Activated naive CD8-positive, alpha-beta T cell treated with anti-CD3 and anti-CD28 coated beads for 36 hours (primary cell): ENCODE measurements at regions not wholly inside any gene's neighbourhood (a gene's known extent, or its start where the extent isn't known, plus 50 kb on each side); places are given as distances from the start of the nearest gene placed in this dataset.

Source experiments
- DNase-seq: peaks from one replicate; pipeline ENCODE4 v3.0.0; 2021
- H3K27ac Mint-ChIP-seq: one replicate; pipeline ENCODE4 v1.8.0; 2022; ENCODE audit warnings: mild to moderate bottlenecking, moderate library complexity, mixed read lengths
- H3K27me3 Mint-ChIP-seq: one replicate; pipeline ENCODE4 v1.8.0; 2022; ENCODE audit warnings: mild to moderate bottlenecking, mixed read lengths
- H3K36me3 Mint-ChIP-seq: one replicate; pipeline ENCODE4 v1.8.0; 2021; ENCODE audit warnings: mild to moderate bottlenecking, mixed read lengths
- H3K4me1 Mint-ChIP-seq: one replicate; pipeline ENCODE4 v1.8.0; 2021; ENCODE audit warnings: mixed read lengths
- H3K4me3 Mint-ChIP-seq: one replicate; pipeline ENCODE4 v1.8.0; 2022; ENCODE audit warnings: mild to moderate bottlenecking, moderate library complexity, mixed read lengths
- H3K9me3 Mint-ChIP-seq: one replicate; pipeline ENCODE4 v1.8.0; 2022; ENCODE audit warnings: mixed read lengths

DNA sequence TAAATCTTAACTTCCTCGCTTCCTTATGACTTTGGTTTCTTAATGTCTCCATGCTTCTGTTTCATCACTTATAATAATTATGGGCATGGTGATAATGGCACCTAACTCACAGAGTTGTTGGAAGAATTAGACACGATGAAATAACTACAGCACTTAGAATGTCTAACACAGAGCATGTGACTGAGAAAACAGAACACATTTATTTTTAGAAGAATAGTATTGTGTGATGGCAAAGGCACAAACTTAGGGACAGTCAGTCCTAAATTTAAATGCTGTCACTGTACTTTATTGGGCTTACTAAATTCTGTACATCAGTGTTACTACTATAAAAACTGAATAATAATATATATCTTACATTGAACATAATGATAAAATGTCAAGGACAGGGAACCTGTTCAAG, 391.1 kb upstream of the JAG1 start:
- Mint-ChIP-seq H3K4me1 (no peaks in the 10 kb centered on the region), H3K4me3 (no peak overlapping the region), H3K36me3 (no peaks in the 10 kb centered on the region), H3K9me3 (no peaks in the 10 kb centered on the region), H3K27me3 (no peaks in the 10 kb centered on the region), H3K27ac (no peak overlapping the region)
- no peak for DNase-seq

DNA sequence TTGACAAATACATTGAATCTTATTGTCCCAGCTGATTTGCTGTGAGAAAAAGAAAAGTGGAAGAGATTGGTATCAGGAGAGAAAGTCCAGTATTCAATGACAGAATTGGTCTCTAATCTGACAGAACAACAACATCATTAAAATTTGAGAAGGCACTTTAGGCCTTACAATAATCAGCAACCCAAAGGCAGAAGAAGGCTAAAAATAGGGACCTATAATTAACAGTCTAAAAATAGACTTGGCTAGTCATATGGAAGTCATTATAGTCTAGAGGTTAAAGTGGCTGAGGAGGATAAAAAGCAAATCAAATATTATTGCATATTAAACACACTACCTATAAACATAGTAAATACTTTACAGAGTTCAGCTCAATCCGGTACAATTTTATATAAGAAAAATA, 393.6 kb upstream of the JAG1 start:
- Mint-ChIP-seq H3K9me3 (peaks cover 9% of the 10 kb centered on the region), H3K4me1 (no peaks in the 10 kb centered on the region), H3K36me3 (no peaks in the 10 kb centered on the region), H3K27me3 (no peaks in the 10 kb centered on the region), H3K27ac (no peak overlapping the region), H3K4me3 (no peak overlapping the region)
- no peak for DNase-seq

DNA sequence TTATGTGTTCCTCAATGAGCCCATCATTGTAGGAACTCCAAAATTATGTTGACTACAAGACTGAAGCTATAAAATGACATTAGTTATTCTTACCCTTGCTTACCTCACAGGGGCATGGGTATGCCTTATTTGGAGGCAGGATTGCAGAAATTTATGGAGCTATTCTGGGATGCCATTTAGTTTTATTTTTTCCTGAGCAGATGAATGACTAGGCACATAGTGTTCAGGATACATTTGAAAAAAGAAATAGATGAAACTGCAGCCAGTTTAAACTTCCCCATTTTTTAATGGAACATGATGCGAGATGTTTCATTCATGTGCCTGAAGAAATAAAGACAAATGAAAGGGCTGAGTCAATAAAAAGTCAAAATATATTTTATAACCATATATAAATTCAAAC, 399.2 kb upstream of the JAG1 start:
- Mint-ChIP-seq H3K27ac (no peak overlapping the region), H3K4me3 (no peak overlapping the region), H3K27me3 (no peaks in the 10 kb centered on the region), H3K9me3 (peaks cover 11% of the 10 kb centered on the region), H3K36me3 (no peaks in the 10 kb centered on the region), H3K4me1 (no peaks in the 10 kb centered on the region)
- no peak for DNase-seq

DNA sequence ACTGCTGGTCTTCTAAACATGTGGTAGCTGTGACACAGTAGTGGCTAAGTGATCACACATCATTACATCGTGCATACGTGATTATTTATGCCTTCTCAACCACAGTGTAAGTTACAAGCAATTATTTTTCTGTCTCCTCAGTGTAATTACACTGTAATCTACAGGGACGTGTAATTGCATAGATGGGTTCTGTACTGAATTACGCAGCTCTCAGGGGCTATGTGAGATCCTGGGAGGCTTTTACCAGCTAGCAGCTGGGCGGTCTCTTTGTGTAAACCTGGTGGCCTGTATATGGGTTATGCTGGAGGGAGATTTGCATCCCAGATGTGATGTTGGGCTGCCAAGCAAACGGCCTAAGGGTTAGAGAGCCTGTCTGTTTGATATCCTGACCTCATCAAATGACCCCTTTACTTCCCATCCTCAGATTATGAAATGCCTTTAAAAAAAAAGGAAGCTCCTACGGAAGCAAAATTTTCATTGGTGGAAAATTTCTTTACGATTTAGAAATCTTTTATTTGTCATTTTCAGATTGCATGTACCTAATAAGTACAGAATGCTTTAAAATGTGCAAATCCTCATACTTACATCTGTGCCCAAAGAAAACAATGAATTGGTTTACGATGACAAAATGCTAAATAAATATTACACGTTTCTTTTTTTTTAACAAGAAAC, 402.8 kb upstream of the JAG1 start:
- no peaks in the 10 kb centered on the region for H3K4me1 Mint-ChIP-seq
- H3K27me3 Mint-ChIP-seq, result no peaks in the 10 kb centered on the region
- no peaks in the 10 kb centered on the region for H3K36me3 Mint-ChIP-seq
- H3K9me3 Mint-ChIP-seq, result peaks cover 9% of the 10 kb centered on the region
- H3K4me3 Mint-ChIP-seq, result no peak overlapping the region
- no peak for DNase-seq
- no peak overlapping the region for H3K27ac Mint-ChIP-seq

DNA sequence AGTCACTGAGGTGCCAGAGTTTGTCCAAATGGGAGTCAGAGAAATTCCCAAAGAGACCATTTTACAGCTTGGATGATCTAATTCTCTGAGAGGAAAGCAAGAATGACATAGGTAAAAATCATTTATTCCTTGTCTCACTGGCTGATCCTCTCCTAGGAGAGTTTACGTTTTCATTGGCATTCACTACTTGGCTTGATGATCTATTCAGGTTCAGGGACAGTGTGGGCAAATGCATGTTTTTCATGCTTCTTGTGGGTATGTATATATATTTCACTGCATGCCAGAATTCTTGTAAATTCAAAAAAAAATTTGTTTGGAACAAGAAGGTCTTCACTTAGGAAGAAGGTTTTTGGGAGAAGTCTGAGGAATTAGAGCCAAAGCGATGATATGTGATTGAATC, 403.4 kb upstream of the JAG1 start:
- H3K27me3 Mint-ChIP-seq, result no peaks in the 10 kb centered on the region
- peaks cover 4% of the 10 kb centered on the region for H3K9me3 Mint-ChIP-seq
- no peak overlapping the region for H3K27ac Mint-ChIP-seq
- DNase-seq, result no peak
- H3K4me3 Mint-ChIP-seq, result no peak overlapping the region
- no peaks in the 10 kb centered on the region for H3K4me1 Mint-ChIP-seq
- no peaks in the 10 kb centered on the region for H3K36me3 Mint-ChIP-seq

DNA sequence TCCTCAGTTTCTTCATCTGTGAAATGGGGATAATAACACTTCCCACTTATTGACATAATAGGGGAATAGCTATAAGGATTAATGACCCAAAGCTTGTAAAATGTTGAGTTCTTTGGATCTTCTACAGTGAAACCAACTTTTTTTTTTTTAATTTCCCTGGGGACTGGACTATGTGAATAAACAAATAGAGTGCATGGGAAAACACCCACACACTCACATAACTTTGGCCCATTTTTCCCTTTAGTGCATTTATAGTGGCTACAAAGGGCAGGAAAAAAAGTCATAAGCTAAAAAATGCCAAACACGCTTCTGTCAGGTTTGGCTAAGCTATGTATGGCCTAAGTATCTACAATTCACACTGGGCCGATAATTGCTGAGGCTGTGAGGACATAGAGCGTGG, 406.2 kb upstream of the JAG1 start:
- H3K27me3 Mint-ChIP-seq, result no peaks in the 10 kb centered on the region
- H3K4me3 Mint-ChIP-seq, result no peak overlapping the region
- no peaks in the 10 kb centered on the region for H3K36me3 Mint-ChIP-seq
- no peak for DNase-seq
- H3K4me1 Mint-ChIP-seq, result no peaks in the 10 kb centered on the region
- H3K9me3 Mint-ChIP-seq, result no peaks in the 10 kb centered on the region
- no peak overlapping the region for H3K27ac Mint-ChIP-seq

DNA sequence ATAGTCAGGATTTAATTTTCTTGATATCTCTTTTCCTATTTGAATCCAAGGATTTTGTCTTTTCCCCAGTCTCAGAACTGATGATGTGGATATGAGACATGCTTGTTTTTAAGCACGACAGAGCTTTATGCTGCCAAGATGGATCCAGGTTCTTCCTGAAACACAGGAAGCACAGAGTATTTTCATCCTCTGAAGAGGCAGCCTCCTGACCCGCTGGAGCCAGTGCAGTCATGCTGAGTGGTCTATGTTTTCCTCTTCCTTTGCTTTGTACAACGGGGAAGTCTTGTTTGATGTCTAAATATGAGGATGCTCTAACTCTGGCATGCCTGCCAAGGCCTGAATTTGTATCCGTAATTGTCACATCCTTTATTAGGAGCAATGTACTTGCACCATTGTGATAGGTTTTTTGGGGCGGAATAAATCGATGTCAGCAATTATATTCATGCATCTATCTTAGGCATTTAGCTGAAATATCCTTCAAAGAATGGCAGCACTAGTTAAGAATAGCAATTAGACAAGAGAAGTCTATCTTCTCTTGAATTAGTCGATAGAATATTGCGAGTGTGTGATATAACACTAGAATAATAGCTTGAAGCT, 407.1 kb upstream of the JAG1 start:
- H3K4me3 Mint-ChIP-seq, result no peak overlapping the region
- H3K4me1 Mint-ChIP-seq, result no peaks in the 10 kb centered on the region
- no peaks in the 10 kb centered on the region for H3K9me3 Mint-ChIP-seq
- DNase-seq, result no peak
- no peak overlapping the region for H3K27ac Mint-ChIP-seq
- no peaks in the 10 kb centered on the region for H3K36me3 Mint-ChIP-seq
- no peaks in the 10 kb centered on the region for H3K27me3 Mint-ChIP-seq

DNA sequence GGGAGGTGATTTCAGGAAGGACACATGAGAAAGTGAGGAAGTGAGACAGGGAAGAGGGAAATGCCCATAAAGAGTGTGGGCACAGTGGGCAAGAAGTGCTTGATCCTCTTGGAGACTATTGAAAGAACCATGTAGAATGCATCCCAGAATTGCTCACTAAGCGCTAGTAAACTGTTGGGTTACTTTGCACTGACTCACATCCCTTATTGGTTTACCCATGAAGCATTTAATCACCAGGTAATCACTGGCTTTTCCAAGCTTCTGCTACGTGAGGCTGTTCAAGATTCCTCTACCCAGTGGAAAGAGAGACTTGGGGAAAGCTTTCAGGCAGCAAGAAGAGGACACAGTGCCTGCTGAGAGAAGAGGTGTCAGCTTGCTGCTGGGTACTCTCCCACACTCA, 410.0 kb upstream of the JAG1 start:
- Mint-ChIP-seq H3K4me3 (no peak overlapping the region), H3K36me3 (no peaks in the 10 kb centered on the region), H3K4me1 (no peaks in the 10 kb centered on the region), H3K9me3 (no peaks in the 10 kb centered on the region), H3K27me3 (no peaks in the 10 kb centered on the region), H3K27ac (no peak overlapping the region)
- DNase-seq, result no peak

DNA sequence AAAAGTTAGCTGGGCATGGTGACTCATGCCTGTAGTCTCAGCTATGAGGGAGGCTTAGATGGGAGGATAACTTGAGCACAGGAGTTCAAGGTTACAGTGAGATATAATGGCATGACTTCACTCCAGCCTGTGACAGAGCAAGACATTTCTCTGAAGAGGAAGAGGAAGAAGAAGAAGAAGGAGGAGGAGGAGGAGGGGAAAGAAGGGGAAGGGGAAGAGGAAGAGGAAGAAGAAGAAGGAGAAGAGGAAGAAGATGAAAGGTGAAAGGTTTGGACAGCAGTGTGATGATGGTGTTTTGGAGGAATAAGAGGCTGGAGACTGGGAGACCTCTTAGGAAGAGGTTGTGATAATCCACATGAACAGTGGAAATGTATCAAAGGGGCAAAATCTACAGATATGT, 410.7 kb upstream of the JAG1 start:
- no peak for DNase-seq
- Mint-ChIP-seq H3K4me1 (no peaks in the 10 kb centered on the region), H3K36me3 (no peaks in the 10 kb centered on the region), H3K4me3 (no peak overlapping the region), H3K9me3 (no peaks in the 10 kb centered on the region), H3K27ac (no peak overlapping the region), H3K27me3 (no peaks in the 10 kb centered on the region)

DNA sequence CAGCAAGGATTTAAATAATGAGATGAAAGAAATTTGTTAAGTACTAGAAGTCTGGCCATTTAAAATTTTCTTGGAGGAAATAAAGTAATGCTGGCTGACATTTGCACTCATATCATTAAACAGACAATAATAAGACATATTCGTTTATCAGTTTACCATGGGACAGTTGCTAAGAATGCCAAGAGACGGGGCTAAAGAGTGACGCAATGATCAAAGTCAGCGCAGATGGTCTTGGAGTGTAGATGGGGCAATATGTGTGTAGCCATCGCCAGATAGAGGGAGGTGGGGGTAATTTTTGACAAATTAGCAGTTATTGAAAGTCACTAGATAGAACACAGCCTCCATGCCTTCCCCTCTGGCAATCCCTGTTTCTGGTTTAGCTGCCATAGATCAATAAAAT, 413.2 kb upstream of the JAG1 start:
- Mint-ChIP-seq H3K36me3 (no peaks in the 10 kb centered on the region), H3K4me3 (no peak overlapping the region), H3K27me3 (no peaks in the 10 kb centered on the region), H3K9me3 (no peaks in the 10 kb centered on the region), H3K4me1 (no peaks in the 10 kb centered on the region), H3K27ac (no peak overlapping the region)
- DNase-seq, result no peak

DNA sequence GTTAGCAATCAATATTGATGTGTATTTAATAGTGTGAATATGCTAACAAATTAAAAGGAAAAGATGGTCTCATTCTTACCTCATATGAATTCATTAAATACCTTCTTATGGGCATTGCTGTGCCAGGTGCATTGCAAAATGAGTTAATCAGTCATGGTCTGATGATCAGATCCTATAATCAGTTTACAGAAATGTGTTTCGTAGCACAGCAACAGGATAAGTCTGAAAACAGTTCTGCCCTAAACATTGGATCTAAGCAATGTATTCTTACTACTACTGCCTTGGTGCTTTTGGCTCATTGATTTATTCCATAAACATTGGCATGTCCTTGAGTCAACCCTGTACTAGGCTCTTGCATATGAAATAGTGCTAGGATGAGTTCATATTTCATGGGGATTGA, 417.0 kb upstream of the JAG1 start:
- Mint-ChIP-seq H3K4me1 (no peaks in the 10 kb centered on the region), H3K27me3 (no peaks in the 10 kb centered on the region), H3K27ac (no peak overlapping the region), H3K9me3 (no peaks in the 10 kb centered on the region), H3K4me3 (no peak overlapping the region), H3K36me3 (no peaks in the 10 kb centered on the region)
- no peak for DNase-seq

DNA sequence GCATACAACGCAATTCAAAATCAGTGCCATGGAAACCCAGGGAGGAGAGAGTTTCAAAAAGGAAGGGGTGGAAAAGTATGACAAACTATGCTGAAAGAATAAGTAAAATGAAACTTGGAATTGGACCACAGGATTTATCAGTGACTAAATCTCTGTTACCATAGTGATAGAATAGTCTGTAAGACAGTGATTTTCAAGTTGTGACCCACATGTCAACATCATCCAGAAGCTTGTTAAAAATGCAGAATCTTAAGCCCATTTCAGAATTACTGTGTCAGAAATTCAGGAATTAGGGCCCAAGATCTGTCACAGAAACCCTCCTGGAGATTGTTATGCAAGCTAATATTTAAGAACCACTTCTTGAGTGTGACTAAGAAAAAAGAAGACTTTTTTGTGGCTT, 417.7 kb upstream of the JAG1 start:
- no peaks in the 10 kb centered on the region for H3K36me3 Mint-ChIP-seq
- H3K4me1 Mint-ChIP-seq, result no peaks in the 10 kb centered on the region
- DNase-seq, result no peak
- no peak overlapping the region for H3K4me3 Mint-ChIP-seq
- H3K27ac Mint-ChIP-seq, result no peak overlapping the region
- H3K27me3 Mint-ChIP-seq, result no peaks in the 10 kb centered on the region
- peaks cover 5% of the 10 kb centered on the region for H3K9me3 Mint-ChIP-seq

DNA sequence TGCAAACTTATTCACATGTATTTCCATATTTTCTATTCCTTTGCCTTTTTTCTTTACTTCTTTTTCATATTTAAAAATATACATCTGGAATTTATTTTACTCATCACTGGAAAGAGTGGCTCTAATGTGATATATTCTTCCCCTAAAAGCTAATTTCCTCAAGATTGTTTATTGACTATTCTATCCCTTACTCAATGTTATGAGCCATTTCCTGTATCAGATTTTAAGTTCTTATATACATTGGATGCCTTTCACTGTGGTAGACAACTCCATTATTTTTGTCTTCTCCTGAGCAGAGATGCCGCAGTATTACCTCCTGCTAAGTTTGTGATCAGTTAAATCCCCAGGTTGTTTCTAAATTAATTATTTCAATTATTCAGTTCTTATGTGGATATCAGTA, 418.4 kb upstream of the JAG1 start:
- DNase-seq, result no peak
- Mint-ChIP-seq H3K4me1 (no peaks in the 10 kb centered on the region), H3K9me3 (peaks cover 5% of the 10 kb centered on the region), H3K36me3 (no peaks in the 10 kb centered on the region), H3K27me3 (no peaks in the 10 kb centered on the region), H3K4me3 (no peak overlapping the region), H3K27ac (no peak overlapping the region)

DNA sequence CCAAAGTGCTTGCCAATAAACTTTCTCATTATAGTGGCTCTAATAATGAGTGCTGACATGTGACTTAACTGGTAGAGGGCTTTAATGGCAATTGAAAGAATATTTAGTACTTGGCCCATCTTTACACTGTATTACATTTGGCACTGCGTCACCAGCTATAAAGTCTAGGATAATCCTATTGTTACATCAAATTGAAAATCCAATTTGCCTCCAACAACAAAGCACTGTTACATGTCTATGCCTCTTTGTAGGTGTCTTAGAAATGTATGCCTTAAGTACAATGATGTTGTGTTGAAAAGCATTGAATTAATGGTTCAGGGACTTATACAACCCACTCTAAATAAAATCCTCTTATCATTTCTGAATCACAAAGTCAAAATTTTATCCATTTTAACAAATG, 420.4 kb upstream of the JAG1 start:
- H3K36me3 Mint-ChIP-seq, result no peaks in the 10 kb centered on the region
- H3K27me3 Mint-ChIP-seq, result no peaks in the 10 kb centered on the region
- DNase-seq, result no peak
- H3K4me3 Mint-ChIP-seq, result no peak overlapping the region
- H3K27ac Mint-ChIP-seq, result no peak overlapping the region
- H3K4me1 Mint-ChIP-seq, result no peaks in the 10 kb centered on the region
- peaks cover 5% of the 10 kb centered on the region for H3K9me3 Mint-ChIP-seq

DNA sequence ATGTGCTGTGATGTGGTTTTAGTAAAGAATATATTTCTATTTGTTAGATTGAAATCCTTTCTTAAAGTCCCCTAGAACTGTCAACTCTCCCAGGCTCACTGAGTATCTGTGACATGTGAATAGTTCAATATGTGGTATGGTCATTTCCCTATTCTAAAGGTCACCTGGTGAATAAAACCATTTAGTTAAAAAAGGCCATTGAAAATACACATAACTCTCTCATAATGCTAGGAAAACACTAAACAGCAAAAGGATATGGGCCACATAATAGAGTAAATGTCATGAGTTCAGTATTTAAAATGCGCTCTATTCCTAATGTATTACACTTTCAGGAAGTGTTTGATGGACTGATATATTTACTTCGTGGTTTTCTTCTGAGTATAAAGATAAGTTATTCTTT, 420.9 kb upstream of the JAG1 start:
- H3K9me3 Mint-ChIP-seq, result peaks cover 5% of the 10 kb centered on the region
- H3K27ac Mint-ChIP-seq, result no peak overlapping the region
- no peaks in the 10 kb centered on the region for H3K36me3 Mint-ChIP-seq
- no peaks in the 10 kb centered on the region for H3K27me3 Mint-ChIP-seq
- DNase-seq, result no peak
- no peaks in the 10 kb centered on the region for H3K4me1 Mint-ChIP-seq
- no peak overlapping the region for H3K4me3 Mint-ChIP-seq

DNA sequence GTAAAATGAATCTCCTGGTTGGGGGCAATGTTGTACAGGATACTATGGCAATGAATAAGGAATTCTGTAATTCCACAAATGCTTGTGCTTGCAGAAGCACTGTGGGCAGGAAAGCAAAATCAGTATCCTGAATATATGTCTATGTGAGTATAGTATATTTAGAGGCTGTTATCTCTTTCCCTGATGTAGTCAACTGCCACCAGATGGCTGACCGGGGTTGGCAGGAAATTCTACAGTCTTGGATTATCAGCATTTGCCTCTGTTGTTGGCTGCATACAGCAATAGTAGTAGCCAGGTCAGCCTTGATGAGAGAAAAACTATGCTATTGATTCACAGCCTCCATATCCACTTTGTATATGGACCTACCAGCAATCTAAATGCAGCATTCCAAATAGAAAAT, 425.1 kb upstream of the JAG1 start:
- Mint-ChIP-seq H3K4me1 (no peaks in the 10 kb centered on the region), H3K36me3 (no peaks in the 10 kb centered on the region), H3K4me3 (no peak overlapping the region), H3K27me3 (no peaks in the 10 kb centered on the region), H3K27ac (no peak overlapping the region), H3K9me3 (peaks cover 8% of the 10 kb centered on the region)
- DNase-seq, result no peak
